ENCODE measurements at regions not wholly inside any gene's neighbourhood (a gene's known extent, or its start where the extent isn't known, plus 50 kb on each side); places are given as distances from the start of the nearest gene placed in this dataset.

- no TSS peak for BruUV-seq (replicated peaks)
- no peak overlapping the region for H3K27ac ChIP-seq (ENCODE audit: low read depth, low read length, poor library complexity, severe bottlenecking)
- H3K9me3 ChIP-seq (ENCODE audit: low read length): no peaks in the 10 kb centered on the region
- TF ChIP-seq CTCF (conservative IDR thresholded peaks at IDR 0.05; ENCODE audit: low read length) (no peak), EZH2phosphoT487 (IDR thresholded peaks at IDR 0.05; ENCODE audit: borderline replicate concordance, low read depth, low read length) (no peak)
- no peaks in the 10 kb centered on the region for H3K4me1 ChIP-seq (ENCODE audit: insufficient read depth, low read length, poor library complexity, severe bottlenecking)
- H3K4me2 ChIP-seq (ENCODE audit: low read length): no peak overlapping the region
- intact Hi-C loops (cut with micrococcal nuclease; ENCODE audit: unreplicated experiment): no loop called here
- POLR2A ChIA-PET: no interaction called here
- H3K79me2 ChIP-seq (ENCODE audit: insufficient read depth, low read depth, low read length): no peaks in the 10 kb centered on the region
- no peak overlapping the region for H3K4me3 ChIP-seq (ENCODE audit: low read depth, low read length, poor library complexity, severe bottlenecking)
- CTCF ChIA-PET (ENCODE audit: unreplicated experiment): no interaction called here
- DNase-seq (ENCODE audit: low spot score): no peak
- H2AFZ ChIP-seq (ENCODE audit: low read length): no peak overlapping the region
- H4K20me1 ChIP-seq (ENCODE audit: insufficient read depth, low read length): no peaks in the 10 kb centered on the region
- no peaks in the 10 kb centered on the region; the same call in 1 of the 2 replicates for H3K9me2 ChIP-seq (ENCODE audit: insufficient read depth, low read length)
- no peaks in the 10 kb centered on the region for H3K36me3 ChIP-seq (ENCODE audit: insufficient read depth, low read length)
Observed at GRCh38 chr12:22978962-22979361, 354.0 kb downstream of the ETNK1 start.

GRCh38 chr12:22979854-22980469 is 355.0 kb downstream of the ETNK1 start:
- Histone ChIP-seq H2AFZ (ENCODE audit: low read length) (no peak overlapping the region), H3K9me2 (ENCODE audit: insufficient read depth, low read length) (no peaks in the 10 kb centered on the region), H3K4me2 (ENCODE audit: low read length) (no peak overlapping the region), H3K79me2 (ENCODE audit: insufficient read depth, low read depth, low read length) (no peaks in the 10 kb centered on the region), H4K20me1 (ENCODE audit: insufficient read depth, low read length) (no peaks in the 10 kb centered on the region), H3K36me3 (ENCODE audit: insufficient read depth, low read length) (no peaks in the 10 kb centered on the region), H3K27ac (ENCODE audit: low read depth, low read length, poor library complexity, severe bottlenecking) (no peak overlapping the region), H3K9me3 (ENCODE audit: low read length) (no peaks in the 10 kb centered on the region), H3K4me1 (ENCODE audit: insufficient read depth, low read length, poor library complexity, severe bottlenecking) (no peaks in the 10 kb centered on the region), H3K4me3 (ENCODE audit: low read depth, low read length, poor library complexity, severe bottlenecking) (no peak overlapping the region)
- no peak for DNase-seq (ENCODE audit: low spot score)
- POLR2A ChIA-PET: no interaction called here
- intact Hi-C loops (cut with micrococcal nuclease; ENCODE audit: unreplicated experiment): no loop called here
- CTCF ChIA-PET (ENCODE audit: unreplicated experiment): interaction anchor here (1.4 kb wide), 1 partner anchor 13 kb away, joined by 4 read pairs; no protein-coding TSS in a partner anchor
- TF ChIP-seq EZH2phosphoT487 (IDR thresholded peaks at IDR 0.05; ENCODE audit: borderline replicate concordance, low read depth, low read length): no peak
- no peak for TF ChIP-seq CTCF (conservative IDR thresholded peaks at IDR 0.05; ENCODE audit: low read length)
- BruUV-seq (replicated peaks): no TSS peak

- H2AFZ ChIP-seq (ENCODE audit: low read length): no peak overlapping the region
- TF ChIP-seq EZH2phosphoT487 (IDR thresholded peaks at IDR 0.05; ENCODE audit: borderline replicate concordance, low read depth, low read length): no peak
- no peak for TF ChIP-seq CTCF (conservative IDR thresholded peaks at IDR 0.05; ENCODE audit: low read length)
- ChIA-PET POLR2A (interaction anchor here (0.7 to 0.9 kb wide), 3 partner anchors 30 to 205 kb away, joined by 3 read pairs; no protein-coding TSS in a partner anchor), CTCF (ENCODE audit: unreplicated experiment) (no interaction called here)
- H3K4me1 ChIP-seq (ENCODE audit: insufficient read depth, low read length, poor library complexity, severe bottlenecking): no peaks in the 10 kb centered on the region
- no peaks in the 10 kb centered on the region for H3K36me3 ChIP-seq (ENCODE audit: insufficient read depth, low read length)
- H3K9me3 ChIP-seq (ENCODE audit: low read length): no peaks in the 10 kb centered on the region
- H4K20me1 ChIP-seq (ENCODE audit: insufficient read depth, low read length): no peaks in the 10 kb centered on the region
- no peaks in the 10 kb centered on the region for H3K79me2 ChIP-seq (ENCODE audit: insufficient read depth, low read depth, low read length)
- intact Hi-C loops (cut with micrococcal nuclease; ENCODE audit: unreplicated experiment): no loop called here
- no peak overlapping the region for H3K27ac ChIP-seq (ENCODE audit: low read depth, low read length, poor library complexity, severe bottlenecking)
- no peak overlapping the region for H3K4me2 ChIP-seq (ENCODE audit: low read length)
- DNase-seq (ENCODE audit: low spot score): no peak
- H3K9me2 ChIP-seq (ENCODE audit: insufficient read depth, low read length): no peaks in the 10 kb centered on the region
- H3K4me3 ChIP-seq (ENCODE audit: low read depth, low read length, poor library complexity, severe bottlenecking): no peak overlapping the region
- BruUV-seq (replicated peaks): no TSS peak
Observed at GRCh38 chr12:22981711-22982110, 356.7 kb downstream of the ETNK1 start.
